Vagina (tissue), 2 donors: ENCODE measurements at regions not wholly inside any gene's neighbourhood (a gene's known extent, or its start where the extent isn't known, plus 50 kb on each side); places are given as distances from the start of the nearest gene placed in this dataset.
"Not testable (repeated sequence)": the region's sequence is repeated elsewhere in the genome, so short reads cannot be mapped to it uniquely, and the experiment has no call there.

ENCODE experiments used
- DNase-seq, 2 donors: peaks; one replicate each; pipeline ENCODE4 v3.0.0-alpha.2; 2017; ENCODE audit errors: extremely low spot score in 2 of 2
- H3K27ac ChIP-seq: fragments of 200-600 bp; sonication (generic); one replicate; pipeline ENCODE4 v1.5.1; 2019
- H3K27me3 ChIP-seq: fragments of 200-600 bp; sonication (generic); one replicate; pipeline ENCODE4 v1.5.1; 2019
- H3K36me3 ChIP-seq, 2 donors: fragments of 200-600 bp; sonication (generic); one replicate each; pipeline ENCODE4 v1.5.1; 2017 to 2019
- H3K4me1 ChIP-seq: fragments of 200-600 bp; sonication (generic); one replicate; pipeline ENCODE4 v1.5.1; 2019
- H3K4me3 ChIP-seq, 2 donors: fragments of 200-600 bp; sonication (generic); 1 replicate in 1 of 2; 2 replicates in 1 of 2; pipeline ENCODE4 v1.5.1; 2016 to 2019
- H3K9me3 ChIP-seq: fragments of 200-600 bp; sonication (generic); one replicate; pipeline ENCODE4 v1.5.1; 2019
- POLR2A ChIP-seq, 2 donors: fragments of 450-650 bp; IDR thresholded peaks; one replicate each; pipeline ENCODE4 v1.6.1; 2017; ENCODE audit warnings: antibody characterized with exemption in 2 of 2, mild to moderate bottlenecking in 2 of 2, moderate library complexity in 2 of 2
- POLR2AphosphoS5 ChIP-seq, 2 donors: sonication (generic); formaldehyde crosslinking; IDR thresholded peaks; one replicate each; pipeline ENCODE4 v1.9.0; 2017; ENCODE audit warnings: antibody characterized with exemption in 2 of 2, mild to moderate bottlenecking in 2 of 2, low read depth in 1 of 2; ENCODE audit not compliant: insufficient read depth in 1 of 2
- intact Hi-C: fragments of 100-400 bp; cut with DNase I; formaldehyde crosslinking; loops from one replicate; pipeline ENCODE4 v1.15.1; 2023
- TF ChIP-seq, protein P1 (sequence below), 3 experiments: fragments of 450-650 bp in 2 of 3; fragments of 200-600 bp in 1 of 3; sonication (generic) in 1 of 3; IDR thresholded peaks; one replicate each; pipeline ENCODE4 v1.5.1; 2017 to 2019; ENCODE audit warnings: antibody characterized with exemption in 3 of 3, mild to moderate bottlenecking in 2 of 3, moderate library complexity in 2 of 3

DNA sequence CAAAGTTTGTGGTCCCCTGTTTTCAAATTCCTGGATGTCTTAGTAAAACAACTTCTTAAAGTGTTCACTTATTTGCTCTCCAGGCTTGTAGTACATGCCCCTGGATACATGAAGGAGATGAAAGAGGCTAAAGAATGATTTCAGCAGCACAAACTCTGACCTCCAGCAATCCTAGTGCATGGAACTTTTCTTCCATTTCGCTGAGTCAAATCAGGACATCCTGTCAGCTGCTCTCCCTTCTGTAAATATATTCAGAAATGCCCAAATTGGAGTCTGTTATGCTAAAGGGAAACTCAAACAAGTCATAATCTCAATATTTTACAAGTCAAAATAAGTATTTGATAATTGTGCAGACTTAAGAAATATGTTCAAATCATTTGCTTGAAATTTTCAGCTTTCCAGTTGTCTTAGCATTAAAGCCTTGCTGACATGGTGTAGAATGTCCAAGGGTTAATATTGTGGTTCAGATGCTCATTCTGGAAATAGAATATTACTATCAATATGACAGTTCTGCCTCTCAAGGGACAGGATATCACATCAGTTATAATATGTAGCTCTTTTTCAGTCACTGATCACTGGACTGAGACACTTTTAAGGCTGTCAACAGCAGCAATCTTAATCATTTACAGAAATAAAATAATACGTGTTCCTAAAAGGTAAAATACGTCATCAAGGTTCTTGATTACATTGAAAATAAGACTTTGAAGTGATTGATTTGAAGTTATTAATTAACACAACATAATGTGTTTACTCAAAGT is 1157.3 kb downstream of the PLA2G4A start:
- Histone ChIP-seq H3K9me3 (no peaks in the 10 kb centered on the region), H3K27ac (no peak overlapping the region), H3K36me3 (no peaks in the 10 kb centered on the region), H3K4me3 (no peak overlapping the region), H3K4me1 (no peaks in the 10 kb centered on the region), H3K27me3 (no peaks in the 10 kb centered on the region)
- intact Hi-C loops: no loop called here
- TF ChIP-seq, protein P1, sequence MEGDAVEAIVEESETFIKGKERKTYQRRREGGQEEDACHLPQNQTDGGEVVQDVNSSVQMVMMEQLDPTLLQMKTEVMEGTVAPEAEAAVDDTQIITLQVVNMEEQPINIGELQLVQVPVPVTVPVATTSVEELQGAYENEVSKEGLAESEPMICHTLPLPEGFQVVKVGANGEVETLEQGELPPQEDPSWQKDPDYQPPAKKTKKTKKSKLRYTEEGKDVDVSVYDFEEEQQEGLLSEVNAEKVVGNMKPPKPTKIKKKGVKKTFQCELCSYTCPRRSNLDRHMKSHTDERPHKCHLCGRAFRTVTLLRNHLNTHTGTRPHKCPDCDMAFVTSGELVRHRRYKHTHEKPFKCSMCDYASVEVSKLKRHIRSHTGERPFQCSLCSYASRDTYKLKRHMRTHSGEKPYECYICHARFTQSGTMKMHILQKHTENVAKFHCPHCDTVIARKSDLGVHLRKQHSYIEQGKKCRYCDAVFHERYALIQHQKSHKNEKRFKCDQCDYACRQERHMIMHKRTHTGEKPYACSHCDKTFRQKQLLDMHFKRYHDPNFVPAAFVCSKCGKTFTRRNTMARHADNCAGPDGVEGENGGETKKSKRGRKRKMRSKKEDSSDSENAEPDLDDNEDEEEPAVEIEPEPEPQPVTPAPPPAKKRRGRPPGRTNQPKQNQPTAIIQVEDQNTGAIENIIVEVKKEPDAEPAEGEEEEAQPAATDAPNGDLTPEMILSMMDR (IDR thresholded peaks at IDR 0.05): no peak
- TF ChIP-seq POLR2AphosphoS5 (IDR thresholded peaks at IDR 0.05; ENCODE audit: insufficient read depth in 1 of 2, low read depth in 1 of 2): no peak
- no peak for TF ChIP-seq POLR2A (IDR thresholded peaks at IDR 0.05)
- DNase-seq: no peak

GRCh38 chr1:187987236-187987776 is 1158.6 kb downstream of the PLA2G4A start:
- intact Hi-C loops: no loop called here
- H3K9me3 ChIP-seq: no peaks in the 10 kb centered on the region
- H3K27me3 ChIP-seq: no peaks in the 10 kb centered on the region
- no peak overlapping the region for H3K27ac ChIP-seq
- no peak overlapping the region for H3K4me3 ChIP-seq
- no peak for DNase-seq
- TF ChIP-seq, protein P1 (IDR thresholded peaks at IDR 0.05): no peak
- TF ChIP-seq POLR2A (IDR thresholded peaks at IDR 0.05) (no peak), POLR2AphosphoS5 (IDR thresholded peaks at IDR 0.05; ENCODE audit: insufficient read depth in 1 of 2, low read depth in 1 of 2) (no peak)
- no peaks in the 10 kb centered on the region for H3K36me3 ChIP-seq
- no peaks in the 10 kb centered on the region for H3K4me1 ChIP-seq

- no peaks in the 10 kb centered on the region for H3K4me1 ChIP-seq
- DNase-seq: no peak
- no peaks in the 10 kb centered on the region for H3K36me3 ChIP-seq
- intact Hi-C loops: no loop called here
- H3K9me3 ChIP-seq: no peaks in the 10 kb centered on the region
- no peaks in the 10 kb centered on the region for H3K27me3 ChIP-seq
- TF ChIP-seq, protein P1 (IDR thresholded peaks at IDR 0.05): no peak
- TF ChIP-seq POLR2AphosphoS5 (IDR thresholded peaks at IDR 0.05; ENCODE audit: insufficient read depth in 1 of 2, low read depth in 1 of 2): no peak
- TF ChIP-seq POLR2A (IDR thresholded peaks at IDR 0.05): no peak
- H3K27ac ChIP-seq: no peak overlapping the region
- no peak overlapping the region for H3K4me3 ChIP-seq
Measured at GRCh38 chr1:187991944-187992343, 1163.2 kb downstream of the PLA2G4A start.

- Histone ChIP-seq H3K4me1 (no peaks in the 10 kb centered on the region), H3K36me3 (no peaks in the 10 kb centered on the region), H3K4me3 (no peak overlapping the region), H3K9me3 (no peaks in the 10 kb centered on the region), H3K27ac (no peak overlapping the region), H3K27me3 (no peaks in the 10 kb centered on the region)
- TF ChIP-seq POLR2A (IDR thresholded peaks at IDR 0.05) (no peak), POLR2AphosphoS5 (IDR thresholded peaks at IDR 0.05; ENCODE audit: insufficient read depth in 1 of 2, low read depth in 1 of 2) (no peak)
- TF ChIP-seq, protein P1 (IDR thresholded peaks at IDR 0.05): no peak
- intact Hi-C loops: no loop called here
- DNase-seq: no peak
Measured at GRCh38 chr1:187996780-187997179, 1168.0 kb downstream of the PLA2G4A start.

DNA sequence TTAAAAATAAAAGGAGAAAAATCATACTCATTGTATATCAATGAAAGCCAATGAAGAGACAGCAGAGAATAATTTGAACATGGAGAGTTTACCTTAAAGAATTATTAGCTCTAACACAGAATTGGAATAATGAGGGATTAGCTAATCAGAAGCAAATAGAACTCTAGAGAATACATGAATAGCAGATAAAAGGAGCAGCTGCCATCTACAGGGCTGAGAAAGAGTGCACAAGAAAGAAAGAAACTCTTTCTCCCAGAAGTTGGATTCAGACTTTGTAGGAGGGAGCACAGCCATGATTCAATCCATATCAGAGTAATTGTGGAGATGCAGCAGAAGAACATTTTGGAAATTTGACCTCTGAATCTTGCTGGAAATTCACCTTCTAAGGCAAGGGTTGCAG is 1171.2 kb downstream of the PLA2G4A start:
- no peak overlapping the region for H3K27ac ChIP-seq
- H3K4me3 ChIP-seq: no peak overlapping the region
- H3K4me1 ChIP-seq: no peaks in the 10 kb centered on the region
- no peaks in the 10 kb centered on the region for H3K27me3 ChIP-seq
- intact Hi-C loops: no loop called here
- TF ChIP-seq, protein P1 (IDR thresholded peaks at IDR 0.05): no peak
- no peak for TF ChIP-seq POLR2AphosphoS5 (IDR thresholded peaks at IDR 0.05; ENCODE audit: insufficient read depth in 1 of 2, low read depth in 1 of 2)
- no peak for TF ChIP-seq POLR2A (IDR thresholded peaks at IDR 0.05)
- no peaks in the 10 kb centered on the region for H3K36me3 ChIP-seq
- no peaks in the 10 kb centered on the region for H3K9me3 ChIP-seq
- DNase-seq: no peak

- H3K9me3 ChIP-seq, DNase-seq, intact Hi-C loops, H3K27me3 ChIP-seq, H3K27ac ChIP-seq, H3K36me3 ChIP-seq, H3K4me1 ChIP-seq, H3K4me3 ChIP-seq: not testable (repeated sequence)
Measured at GRCh38 chr1:188003687-188004086, 1174.9 kb downstream of the PLA2G4A start.
